OCI-LY1 (cell line): ENCODE measurements at regions not wholly inside any gene's neighbourhood (a gene's known extent, or its start where the extent isn't known, plus 50 kb on each side); places are given as distances from the start of the nearest gene placed in this dataset.

Experiments
- H2AFZ ChIP-seq: fragments of 200-600 bp; sonication (generic), shearing (Covaris generic); 2 replicates; pipeline ENCODE4 v1.6.0; 2014; ENCODE audit warnings: antibody characterized with exemption, mild to moderate bottlenecking, low read length
- H3F3A ChIP-seq: fragments of 200-600 bp; sonication (generic), shearing (Covaris generic); 2 replicates; pipeline ENCODE4 v1.6.0; 2014; ENCODE audit warnings: mild to moderate bottlenecking, antibody characterized with exemption, low read length, moderate library complexity; ENCODE audit not compliant: insufficient read depth
- H3K27ac ChIP-seq: fragments of 200-600 bp; sonication (generic); 2 replicates; pipeline ENCODE4 v1.5.1; 2014; ENCODE audit warnings: low read length, mixed run types, mild to moderate bottlenecking, low read depth; ENCODE audit not compliant: poor library complexity, severe bottlenecking
- H3K27me3 ChIP-seq: fragments of 200-600 bp; sonication (generic); 2 replicates; pipeline ENCODE4 v1.6.0; 2014; ENCODE audit warnings: antibody characterized with exemption, mild to moderate bottlenecking, low read length, moderate library complexity; ENCODE audit not compliant: insufficient read depth
- H3K36me3 ChIP-seq: fragments of 200-600 bp; sonication (generic); 2 replicates; pipeline ENCODE4 v1.6.1; 2014; ENCODE audit warnings: mild to moderate bottlenecking, antibody characterized with exemption, low read length, moderate library complexity, mixed read lengths; ENCODE audit not compliant: insufficient read depth
- H3K4me1 ChIP-seq: fragments of 200-600 bp; sonication (generic); 2 replicates; pipeline ENCODE4 v1.5.1; 2014; ENCODE audit warnings: mild to moderate bottlenecking, low read length, moderate library complexity; ENCODE audit not compliant: insufficient read depth, severe bottlenecking
- H3K4me2 ChIP-seq: fragments of 200-600 bp; sonication (generic), shearing (Covaris generic); 2 replicates; pipeline ENCODE4 v1.6.1; 2014; ENCODE audit warnings: low read length
- H3K4me3 ChIP-seq: fragments of 200-600 bp; sonication (generic); 2 replicates; pipeline ENCODE4 v1.5.1; 2014; ENCODE audit warnings: low read length, low read depth, mild to moderate bottlenecking, mixed read lengths; ENCODE audit not compliant: poor library complexity, severe bottlenecking
- H3K79me2 ChIP-seq: fragments of 200-600 bp; shearing (Covaris generic); 2 replicates; pipeline ENCODE4 v1.6.1; 2016; ENCODE audit warnings: mixed run types, low read length, mixed read lengths; ENCODE audit not compliant: insufficient read depth
- H3K9ac ChIP-seq: fragments of 200-600 bp; sonication (generic), shearing (Covaris generic); 2 replicates; pipeline ENCODE4 v1.6.1; 2014; ENCODE audit warnings: mild to moderate bottlenecking, low read length, mixed read lengths
- H3K9me2 ChIP-seq: fragments of 200-600 bp; sonication (generic), shearing (Covaris generic); 2 replicates; pipeline ENCODE4 v1.6.1; 2014; ENCODE audit warnings: low read depth, mild to moderate bottlenecking, low read length, mixed read lengths
- H3K9me3 ChIP-seq: fragments of 200-600 bp; shearing (Covaris generic); 2 replicates; pipeline ENCODE4 v1.6.1; 2014; ENCODE audit warnings: low read length, mixed read lengths
- H4K20me1 ChIP-seq: fragments of 200-600 bp; sonication (generic), shearing (Covaris generic); 2 replicates; pipeline ENCODE4 v1.6.0; 2016; ENCODE audit warnings: mild to moderate bottlenecking, low read length; ENCODE audit not compliant: insufficient read depth
- CTCF ChIP-seq: fragments of 200-600 bp; sonication (generic), shearing (Covaris generic); IDR thresholded peaks from 2 replicates; pipeline ENCODE4 v1.5.1; 2017; ENCODE audit warnings: mild to moderate bottlenecking, antibody characterized with exemption, low read length, moderate library complexity, mixed read lengths
- EZH2 ChIP-seq: fragments of 200-600 bp; sonication (generic), shearing (Covaris generic); IDR thresholded peaks from 2 replicates; pipeline ENCODE4 v1.8.0; 2017; ENCODE audit warnings: borderline replicate concordance, mixed run types, mild to moderate bottlenecking, antibody characterized with exemption, low read length, moderate library complexity, mixed read lengths

- H3K4me2 ChIP-seq, result no peak overlapping the region
- no peak overlapping the region for H2AFZ ChIP-seq
- H4K20me1 ChIP-seq, result no peaks in the 10 kb centered on the region
- H3K9me2 ChIP-seq, result no peaks in the 10 kb centered on the region
- H3K79me2 ChIP-seq, result no peaks in the 10 kb centered on the region
- no peaks in the 10 kb centered on the region for H3F3A ChIP-seq
- no peak for TF ChIP-seq EZH2
- TF ChIP-seq CTCF, result no peak
- no peaks in the 10 kb centered on the region for H3K27me3 ChIP-seq
- peaks cover 8% of the 10 kb centered on the region for H3K9me3 ChIP-seq
- H3K9ac ChIP-seq, result no peak overlapping the region
- H3K4me1 ChIP-seq, result no peaks in the 10 kb centered on the region
- H3K4me3 ChIP-seq, result no peak overlapping the region
- H3K36me3 ChIP-seq, result no peaks in the 10 kb centered on the region
- H3K27ac ChIP-seq, result no peak overlapping the region
These were observed 296.5 kb upstream of the STEAP1 start for GRCh38 chr7:89857767-89858166.

DNA sequence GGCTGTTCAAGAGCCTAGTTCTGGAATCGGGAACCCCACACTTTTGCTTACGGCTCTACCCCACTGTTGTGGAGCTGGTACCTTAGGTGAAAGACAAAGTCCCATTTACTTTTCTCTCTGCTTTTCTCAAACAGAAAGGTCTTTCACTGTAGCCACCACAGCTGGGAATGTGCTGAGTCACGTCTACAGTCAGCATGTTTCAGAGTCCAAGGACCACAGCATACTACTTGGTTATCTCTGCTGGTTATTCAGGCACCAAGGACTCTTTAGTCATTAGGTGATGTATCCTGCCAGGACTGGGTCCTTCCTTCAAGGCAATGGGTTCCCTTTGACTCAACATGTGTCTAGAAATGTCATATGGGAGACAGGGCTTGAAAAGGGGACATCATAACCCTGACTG is 266.8 kb upstream of the STEAP1 start:
- Histone ChIP-seq H3K9me3 (no peaks in the 10 kb centered on the region), H2AFZ (no peak overlapping the region), H3K4me3 (no peak overlapping the region)

GRCh38 chr7:89908736-89909135 is 245.5 kb upstream of the STEAP1 start:
- Histone ChIP-seq H3F3A (no peaks in the 10 kb centered on the region), H3K36me3 (no peaks in the 10 kb centered on the region), H3K9ac (no peak overlapping the region), H3K9me2 (no peaks in the 10 kb centered on the region), H3K79me2 (no peaks in the 10 kb centered on the region), H3K9me3 (no peaks in the 10 kb centered on the region), H4K20me1 (no peaks in the 10 kb centered on the region), H2AFZ (no peak overlapping the region), H3K4me3 (no peak overlapping the region), H3K4me2 (no peak overlapping the region), H3K27me3 (no peaks in the 10 kb centered on the region), H3K27ac (no peak overlapping the region), H3K4me1 (no peaks in the 10 kb centered on the region)
- TF ChIP-seq CTCF, result no peak
- TF ChIP-seq EZH2, result no peak

More for the DNA sequence above, 266.8 kb upstream of the STEAP1 start:
- no peaks in the 10 kb centered on the region for H3K36me3 ChIP-seq
- no peaks in the 10 kb centered on the region for H3K9me2 ChIP-seq
- no peaks in the 10 kb centered on the region for H3K4me1 ChIP-seq
- H3K27me3 ChIP-seq, result no peaks in the 10 kb centered on the region
- no peaks in the 10 kb centered on the region for H3F3A ChIP-seq
- no peak overlapping the region for H3K9ac ChIP-seq
- TF ChIP-seq CTCF (no peak), EZH2 (no peak)
- H3K4me2 ChIP-seq, result no peak overlapping the region
- H4K20me1 ChIP-seq, result no peaks in the 10 kb centered on the region
- H3K79me2 ChIP-seq, result no peaks in the 10 kb centered on the region
- H3K27ac ChIP-seq, result no peak overlapping the region
